Stimulated activated CD4-positive, alpha-beta T cell treated with anti-CD3 and anti-CD28 coated beads, Interleukin-15, amount 100 ng/mL, for 1 hour (primary cell): ENCODE measurements at regions not wholly inside any gene's neighbourhood (a gene's known extent, or its start where the extent isn't known, plus 50 kb on each side); places are given as distances from the start of the nearest gene placed in this dataset.
"Not testable (repeated sequence)": the region's sequence is repeated elsewhere in the genome, so short reads cannot be mapped to it uniquely, and the experiment has no call there.

Experiments used
- DNase-seq, 2 donors: peaks; one replicate each; pipeline ENCODE4 v3.0.0-alpha.2; 2020; ENCODE audit warnings: low read depth in 1 of 2, low spot score in 1 of 2

DNA sequence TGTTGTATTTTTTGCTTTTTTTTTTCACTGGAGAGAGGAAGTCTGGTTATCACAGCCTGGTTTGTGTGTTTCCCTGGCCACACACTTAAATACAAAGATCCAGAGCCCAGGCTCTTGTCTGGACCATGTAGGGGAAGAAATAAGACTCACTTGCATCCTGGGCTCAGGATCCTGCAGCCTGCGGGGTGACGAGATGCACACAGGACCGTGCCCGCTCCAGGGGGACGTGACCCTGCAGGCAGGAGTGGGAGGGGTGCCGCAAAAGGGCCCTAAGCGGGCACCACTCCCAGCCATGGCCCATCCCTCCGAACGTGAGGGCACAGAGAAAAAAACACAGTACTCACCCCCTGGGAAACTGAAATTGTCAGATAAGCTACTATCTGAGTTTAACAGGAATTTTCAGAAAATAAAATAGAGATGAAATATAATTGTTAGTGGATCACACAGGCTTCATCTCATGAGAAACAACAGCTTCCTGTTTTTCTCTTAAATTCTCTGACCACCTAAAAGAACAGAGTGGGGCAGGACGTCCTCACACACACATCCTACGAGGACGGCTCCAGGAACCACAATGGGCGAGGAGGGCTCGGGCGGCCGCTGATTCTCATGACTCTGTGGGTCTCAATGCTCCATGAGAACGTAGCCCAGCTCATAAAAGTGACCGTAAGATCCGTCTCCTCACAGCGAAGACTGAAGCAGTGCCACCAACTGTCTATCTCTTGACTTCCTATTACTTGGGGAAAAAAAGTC lies 142.6 kb upstream of the ALKAL2 start:
- DNase-seq, result no peak

DNA sequence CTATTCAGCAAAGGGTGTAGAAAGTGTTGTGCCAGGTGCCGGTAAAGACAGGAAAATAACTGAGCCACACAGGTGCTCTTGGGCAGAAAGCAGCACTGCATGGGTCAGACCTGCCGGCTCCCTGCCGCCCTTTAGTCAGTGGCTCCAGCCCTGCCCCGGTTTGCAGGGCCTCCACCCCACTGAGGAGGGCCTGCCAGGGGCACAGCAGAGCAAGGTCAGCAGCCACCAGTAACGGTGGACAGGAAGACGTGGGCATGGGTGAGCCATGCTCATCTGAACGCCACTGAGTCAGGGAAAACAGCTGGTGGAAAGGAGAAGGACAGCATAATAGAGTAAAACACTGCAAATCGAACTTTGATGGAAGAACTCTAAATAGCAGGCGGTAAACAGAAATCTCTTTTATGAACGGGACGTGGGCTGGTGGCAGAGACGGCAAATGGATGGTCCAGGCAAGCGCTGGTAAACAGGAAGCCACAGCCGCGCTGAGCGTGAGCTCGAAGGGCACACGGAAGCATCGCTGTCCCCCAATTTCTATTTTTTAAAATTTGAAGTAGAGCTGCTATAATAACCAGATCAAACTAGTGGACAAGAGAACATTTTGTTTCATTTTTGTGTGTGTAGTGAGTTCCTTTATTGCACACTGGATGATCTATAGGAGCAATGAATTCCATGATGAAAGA lies 141.8 kb upstream of the ALKAL2 start:
- no peak for DNase-seq

DNA sequence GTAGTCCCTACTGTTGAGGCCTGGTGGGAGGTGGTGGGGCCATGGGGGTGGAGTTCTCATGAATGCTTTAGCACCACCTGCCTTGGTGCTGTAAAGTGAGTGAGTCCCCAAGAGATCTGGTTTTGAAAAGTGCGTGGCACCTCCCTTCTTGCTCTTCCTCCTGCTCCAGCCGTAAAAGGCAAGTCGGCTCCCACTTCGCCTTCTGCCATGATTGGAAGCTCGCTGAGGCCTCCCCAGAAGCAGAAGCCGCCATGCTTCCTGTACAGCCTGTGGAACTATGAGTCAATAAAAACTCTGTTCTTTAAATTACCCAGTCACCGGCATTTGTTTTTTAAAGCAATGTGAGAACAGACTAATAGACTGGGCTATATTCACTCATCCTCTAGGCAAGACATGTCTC lies 141.3 kb upstream of the ALKAL2 start:
- DNase-seq, result no peak

DNA sequence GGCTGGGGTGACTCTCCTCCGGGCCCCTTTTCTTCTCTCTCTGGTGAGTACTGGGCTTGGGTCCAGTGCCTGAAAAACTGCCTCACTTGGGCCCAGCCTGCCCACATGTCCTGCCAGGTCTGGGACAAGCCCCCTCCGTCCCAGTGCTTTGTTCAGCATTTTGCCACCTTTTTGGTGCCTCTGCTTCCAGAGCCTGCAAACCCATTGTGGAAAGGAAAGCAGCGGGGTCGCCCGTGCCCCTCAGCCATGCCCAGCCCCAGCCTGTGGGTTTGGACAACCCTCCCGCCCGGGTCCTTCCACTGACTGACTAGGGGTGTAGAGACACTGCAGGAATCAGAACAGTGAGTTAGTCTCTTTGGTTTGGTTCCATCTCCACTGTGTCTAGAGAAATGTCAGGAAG lies 140.7 kb upstream of the ALKAL2 start:
- DNase-seq, result no peak

DNA sequence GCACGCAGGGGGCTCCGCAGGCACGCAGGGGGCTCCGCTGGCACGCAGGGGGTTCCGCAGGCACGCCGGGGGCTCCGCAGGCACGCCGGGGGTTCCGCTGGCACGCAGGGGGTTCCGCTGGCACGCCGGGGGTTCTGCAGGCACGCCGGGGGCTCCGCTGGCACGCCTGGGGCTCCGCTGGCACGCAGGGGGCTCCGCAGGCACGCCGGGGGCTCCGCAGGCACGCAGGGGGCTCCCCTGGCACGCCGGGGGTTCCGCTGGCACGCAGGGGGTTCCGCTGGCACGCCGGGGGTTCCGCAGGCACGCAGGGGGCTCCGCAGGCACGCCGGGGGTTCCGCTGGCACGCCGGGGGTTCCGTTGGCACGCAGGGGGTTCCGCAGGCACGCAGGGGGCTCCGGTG lies 138.8 kb upstream of the ALKAL2 start:
- DNase-seq, result not testable (repeated sequence)

DNA sequence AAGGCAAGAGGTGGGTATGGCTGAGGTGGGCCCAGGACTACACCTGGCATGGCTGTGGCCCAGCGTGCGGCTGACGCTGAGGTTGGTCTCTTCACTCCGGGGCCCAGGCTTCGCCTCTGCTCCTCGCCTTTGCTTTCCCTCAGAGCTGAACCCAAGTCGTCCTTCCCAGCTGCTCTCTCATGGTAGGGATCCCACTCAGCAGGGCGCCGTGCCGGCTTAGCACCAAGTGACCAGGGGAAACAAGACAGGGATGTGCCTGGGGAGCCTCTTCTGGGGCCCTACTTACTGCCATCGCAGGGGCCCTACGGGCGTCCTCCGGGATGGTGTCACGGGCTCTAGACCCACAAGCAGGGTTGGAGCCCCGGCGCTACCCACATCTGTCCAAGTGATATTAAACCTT lies 138.1 kb upstream of the ALKAL2 start:
- no peak for DNase-seq

DNA sequence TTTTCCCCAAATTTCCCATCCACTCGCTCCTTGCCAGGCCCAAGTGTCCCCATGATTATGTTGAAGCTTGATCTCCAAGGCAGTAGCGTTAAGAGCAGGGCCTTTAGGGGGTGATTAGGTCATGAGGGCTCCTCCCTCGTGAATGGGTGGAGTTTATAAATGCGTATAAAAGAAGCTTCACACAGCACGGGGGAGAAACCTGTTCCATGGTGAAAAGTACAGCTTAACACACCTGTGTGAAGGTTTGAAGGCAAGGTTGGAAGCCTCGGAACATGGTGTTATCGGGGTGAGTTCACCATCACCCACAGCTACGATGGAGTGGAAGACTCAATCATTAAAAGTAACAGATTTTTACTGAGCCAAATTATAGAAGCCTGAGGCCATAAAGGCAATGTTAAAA lies 137.4 kb upstream of the ALKAL2 start:
- no peak for DNase-seq

DNA sequence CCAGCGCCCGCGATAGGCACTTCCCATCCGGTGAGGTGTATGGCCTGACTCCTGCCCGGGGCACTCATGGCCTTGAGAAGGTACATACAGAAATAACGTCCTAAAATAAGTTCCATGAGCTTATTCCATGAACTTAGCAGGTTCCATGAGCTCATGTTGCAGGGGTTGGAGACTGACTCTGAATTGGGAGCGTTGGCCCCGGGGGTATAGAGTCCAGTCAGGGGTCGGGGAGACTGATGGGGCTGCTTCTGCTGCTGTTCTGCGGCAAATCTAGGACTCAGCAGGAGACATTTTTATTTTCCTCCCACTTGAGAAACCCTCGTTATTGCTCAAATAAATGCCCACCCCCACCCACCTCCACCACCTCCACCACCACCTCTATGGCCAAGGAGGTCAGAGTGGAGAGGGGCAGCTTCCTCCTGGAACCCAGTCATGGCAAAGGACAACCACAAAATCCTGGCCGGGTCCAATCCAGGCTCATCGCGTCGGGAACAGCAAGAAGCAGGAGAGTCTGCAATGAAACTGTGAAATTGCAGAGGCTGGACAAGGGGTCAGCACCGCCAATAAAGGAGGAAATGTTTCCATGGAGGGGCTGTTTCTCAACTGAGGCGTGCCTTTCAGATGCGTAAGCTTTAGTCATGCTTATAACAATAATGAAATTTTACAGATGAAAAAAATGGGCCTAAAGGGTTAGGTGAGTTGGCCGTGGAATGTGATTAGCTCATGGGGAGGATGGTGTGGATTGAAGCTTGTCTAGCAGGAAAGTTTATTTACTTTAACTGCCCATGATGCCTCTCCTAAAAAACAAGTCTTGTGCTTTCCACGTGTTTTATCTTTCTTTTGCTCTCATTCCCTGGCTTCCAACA lies 136.6 kb upstream of the ALKAL2 start:
- DNase-seq, result no peak

DNA sequence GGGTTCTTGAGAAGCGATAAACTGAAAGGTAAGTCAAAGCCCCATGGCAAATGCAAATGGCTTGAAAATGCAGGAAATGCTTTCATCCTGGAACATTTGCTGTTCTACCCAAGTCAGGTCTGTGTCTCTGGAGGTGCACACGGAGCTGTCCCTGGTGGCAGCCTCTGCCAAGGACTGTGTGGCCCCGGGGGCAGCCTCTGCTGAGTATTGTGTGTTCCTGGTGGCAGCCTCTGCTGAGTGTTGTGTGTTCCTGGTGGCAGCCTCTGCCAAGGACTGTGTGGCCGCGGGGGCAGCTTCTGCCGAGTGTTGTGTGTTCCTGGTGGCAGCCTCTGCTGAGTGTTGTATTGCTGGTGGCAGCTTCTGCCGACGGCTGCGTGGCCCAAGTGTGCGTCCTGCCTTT lies 135.6 kb upstream of the ALKAL2 start:
- no peak for DNase-seq

DNA sequence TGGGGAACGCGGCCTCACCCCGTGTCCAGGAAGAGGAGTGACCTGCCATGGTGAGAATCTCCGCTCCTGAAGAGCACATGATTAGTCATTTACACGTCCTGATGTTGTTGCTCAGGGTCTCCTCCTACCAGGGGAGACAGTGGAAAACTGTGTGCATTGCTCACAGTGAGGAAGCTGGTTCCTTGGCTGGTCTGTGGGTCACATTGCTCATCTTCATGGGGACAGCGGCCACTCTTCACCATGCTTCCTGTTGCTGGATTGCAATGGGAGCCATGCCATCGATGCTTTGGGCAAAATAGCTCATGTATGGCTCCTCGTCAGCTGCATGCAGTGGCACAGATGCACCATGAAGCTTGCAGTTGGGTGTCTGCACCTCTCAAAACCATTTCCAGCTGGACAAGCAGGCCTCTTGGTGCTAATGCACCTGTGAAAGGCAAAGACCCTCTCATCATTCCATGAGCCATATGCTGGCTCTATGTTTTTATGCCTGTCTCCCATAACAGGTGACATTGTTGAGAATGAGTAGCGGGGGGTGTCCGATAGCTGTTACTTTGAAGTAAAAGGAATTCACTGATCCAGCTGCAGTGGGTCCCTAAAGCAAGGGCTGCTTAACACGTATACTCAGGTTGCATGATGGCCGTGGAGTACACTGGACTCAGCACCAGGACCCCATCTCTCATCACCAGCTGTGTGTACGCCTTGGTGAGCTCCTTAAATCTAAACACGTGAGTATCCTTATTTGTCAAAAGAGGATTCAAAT lies 135.0 kb upstream of the ALKAL2 start:
- DNase-seq, result no peak

DNA sequence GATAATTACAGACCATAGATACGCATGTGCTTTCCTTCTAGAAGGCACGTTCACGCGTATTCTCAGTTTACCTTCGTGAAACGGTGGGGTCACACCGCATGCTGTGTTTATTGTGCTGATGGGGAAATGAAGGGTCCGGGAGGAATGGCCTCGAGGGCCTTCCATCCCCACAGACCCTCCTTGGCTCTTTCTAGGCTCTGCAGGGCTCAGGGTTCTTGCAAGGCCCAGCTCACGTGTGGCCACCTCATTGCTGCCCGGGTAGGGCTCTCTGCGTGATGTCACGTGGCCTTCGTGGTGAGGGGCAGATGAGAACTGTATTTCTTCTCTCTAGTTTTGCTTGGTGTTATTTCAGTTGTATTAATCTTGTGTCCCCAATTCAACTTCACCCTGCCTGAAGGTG lies 133.5 kb upstream of the ALKAL2 start:
- DNase-seq, result no peak

DNA sequence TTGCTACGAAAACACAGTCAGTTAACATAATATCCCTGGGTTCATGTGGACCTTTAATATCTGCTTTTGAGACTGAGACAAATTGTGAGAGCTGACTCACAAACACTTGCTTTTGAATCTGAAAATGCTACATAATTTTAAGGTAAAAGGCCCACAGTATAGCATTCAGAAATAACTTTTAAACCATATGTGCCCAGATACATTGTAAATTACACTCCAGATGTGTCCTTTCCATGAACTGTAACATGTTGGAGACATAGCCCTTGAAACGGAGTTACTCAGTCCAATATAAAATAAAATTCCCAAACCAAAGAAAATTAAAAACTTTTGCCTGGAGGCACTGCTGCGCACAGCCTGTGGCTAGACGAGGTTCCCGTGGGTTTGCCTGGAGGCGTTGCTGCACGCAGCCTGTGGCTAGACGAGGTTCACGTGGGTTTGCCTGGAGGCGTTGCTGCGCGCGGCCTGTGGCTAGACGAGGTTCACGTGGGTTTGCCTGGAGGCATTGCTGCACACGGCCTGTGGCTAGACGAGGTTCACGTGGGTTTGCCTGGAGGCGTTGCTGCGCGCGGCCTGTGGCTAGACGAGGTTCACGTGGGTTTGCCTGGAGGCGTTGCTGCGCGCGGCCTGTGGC lies 131.9 kb upstream of the ALKAL2 start:
- DNase-seq, result no peak

DNA sequence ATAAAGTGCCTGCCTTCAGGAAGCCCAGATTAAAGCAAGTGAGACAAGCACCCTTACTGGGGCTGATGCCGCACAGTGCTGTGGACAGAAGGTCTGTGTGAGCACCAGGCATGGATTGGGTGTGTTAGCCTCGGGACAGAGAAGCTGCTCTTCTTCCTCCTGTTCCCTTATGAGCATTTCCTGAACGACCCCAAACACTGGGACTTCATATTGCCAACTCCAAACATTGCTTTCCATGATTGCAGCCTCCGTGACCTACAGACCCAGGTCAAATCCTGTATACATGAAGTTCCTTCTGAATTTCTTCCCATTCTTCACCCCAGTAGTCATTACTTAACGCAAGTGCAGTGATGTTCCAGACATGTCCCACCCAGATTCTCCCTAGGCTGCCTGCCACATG lies 129.8 kb upstream of the ALKAL2 start:
- no peak for DNase-seq

DNA sequence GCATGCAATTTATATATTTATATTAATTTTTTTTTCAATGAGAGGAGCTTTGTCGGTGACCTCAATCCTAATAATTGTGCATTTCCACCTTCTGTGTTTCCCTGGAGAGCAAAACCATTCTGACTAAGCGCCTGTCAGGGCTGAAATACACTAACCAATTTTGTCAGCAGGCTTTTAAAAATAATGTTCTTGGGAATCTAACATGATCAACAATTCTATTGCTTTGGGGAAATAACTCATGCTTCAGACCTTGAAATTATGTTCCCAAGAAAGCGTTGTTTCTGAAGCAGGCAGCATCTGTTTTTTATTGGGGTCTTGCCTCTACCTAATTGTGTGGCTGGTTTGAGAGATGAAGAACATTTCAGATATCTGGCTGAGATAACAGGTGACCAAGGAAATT lies 129.1 kb upstream of the ALKAL2 start:
- DNase-seq, result no peak

DNA sequence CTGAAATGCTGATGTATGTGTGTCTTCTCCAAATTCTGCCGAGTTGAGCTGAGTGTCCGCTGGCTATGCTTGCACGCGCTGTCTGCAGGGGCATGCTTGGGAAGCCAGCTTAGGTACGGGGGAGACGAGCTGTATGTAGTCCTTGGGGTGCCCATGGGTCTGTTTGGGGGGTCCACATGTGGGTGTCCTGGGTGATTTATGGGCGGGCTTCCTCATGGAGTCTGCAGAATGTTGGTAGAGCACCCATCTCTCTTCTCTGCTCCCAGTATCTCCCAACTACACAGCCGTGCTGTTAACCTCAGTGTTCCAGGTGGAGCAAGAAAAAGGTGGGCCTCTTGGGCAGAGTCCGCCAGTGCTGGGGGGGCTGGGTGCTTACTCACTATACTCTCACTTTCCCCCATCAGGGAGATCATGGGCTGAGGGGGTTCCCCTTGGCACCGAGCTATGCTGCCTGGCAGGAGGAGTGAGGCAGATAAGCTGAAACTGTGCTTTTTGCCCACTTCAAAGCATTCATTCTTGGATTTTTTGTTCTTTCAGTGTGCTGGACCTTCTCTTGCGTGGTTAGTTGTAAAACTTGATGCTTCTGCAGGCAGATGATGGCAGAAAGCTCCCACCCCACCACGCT lies 128.2 kb upstream of the ALKAL2 start:
- no peak for DNase-seq

DNA sequence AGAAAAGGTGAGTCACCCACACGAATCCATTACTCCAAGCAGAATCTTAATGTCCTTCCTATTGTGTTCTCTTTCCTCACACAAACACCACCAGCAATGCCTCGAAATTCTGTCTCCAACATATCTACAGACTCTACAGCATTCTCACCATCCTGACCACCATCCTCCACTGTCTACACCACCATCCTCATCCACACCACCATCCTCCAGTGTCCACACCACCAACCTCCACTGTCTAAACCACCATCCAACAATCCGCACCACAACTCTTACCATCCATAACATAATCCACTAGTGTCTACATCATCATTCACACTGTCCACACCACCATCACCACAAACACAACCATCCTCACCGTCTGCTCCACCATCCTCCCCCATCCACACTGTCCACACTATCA lies 121.6 kb upstream of the ALKAL2 start:
- DNase-seq, result no peak

DNA sequence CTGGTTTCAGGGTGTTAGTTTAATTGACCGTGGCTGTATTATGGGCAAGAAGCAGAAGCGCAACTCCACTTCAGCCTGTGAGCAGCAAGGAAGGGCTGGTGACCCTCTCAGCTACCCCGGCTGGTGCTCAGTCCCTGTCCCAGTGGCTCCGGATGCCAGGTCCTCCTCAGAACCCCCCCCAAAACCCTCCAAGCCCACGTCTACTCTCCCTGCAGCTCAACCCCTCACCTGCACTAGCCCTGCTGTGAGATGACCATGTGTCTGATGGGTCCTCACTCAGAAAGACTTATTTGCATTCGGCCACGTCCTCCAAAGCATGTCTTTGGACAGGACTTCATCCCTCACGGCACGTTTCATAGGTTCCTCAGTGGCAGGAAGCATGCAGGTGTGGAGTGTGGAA lies 119.7 kb upstream of the ALKAL2 start:
- DNase-seq, result no peak

DNA sequence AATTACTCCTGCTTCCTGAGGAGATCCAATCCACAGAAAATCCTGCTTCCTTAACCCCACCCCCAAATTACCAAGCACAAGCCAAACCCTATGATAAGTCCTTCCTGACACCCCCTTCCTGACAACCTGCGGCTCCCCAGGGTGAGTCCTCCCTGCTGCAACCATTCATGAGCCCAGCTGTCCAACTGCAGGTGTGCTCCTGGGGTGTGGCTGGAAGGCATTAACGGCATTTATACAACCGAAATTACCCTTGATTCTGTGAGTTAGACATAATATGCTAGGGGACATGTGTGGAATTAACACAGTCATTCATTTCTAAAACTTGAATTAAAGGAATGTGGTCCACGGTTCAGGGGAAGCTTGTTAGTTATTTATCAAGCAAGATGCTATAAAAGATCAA lies 119.0 kb upstream of the ALKAL2 start:
- no peak for DNase-seq

DNA sequence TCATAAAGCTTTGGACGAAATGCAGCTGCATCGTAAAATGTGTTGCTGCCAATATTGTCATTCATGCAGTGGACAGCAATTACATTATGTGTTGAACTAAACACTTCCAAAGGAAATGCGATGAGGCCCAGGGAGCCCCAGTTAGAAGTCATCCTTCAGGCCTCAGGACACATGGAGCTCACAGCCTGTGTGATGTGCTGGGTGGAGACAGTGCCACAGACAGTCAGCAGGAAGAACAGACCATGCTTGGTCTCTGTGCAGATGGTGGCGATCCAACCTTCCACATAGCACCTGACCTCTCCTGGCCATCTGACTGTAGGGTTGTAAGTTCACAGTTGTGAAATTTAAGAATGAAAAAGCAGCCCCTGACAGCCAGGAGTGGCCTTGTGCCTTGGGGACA lies 118.3 kb upstream of the ALKAL2 start:
- DNase-seq, result no peak

DNA sequence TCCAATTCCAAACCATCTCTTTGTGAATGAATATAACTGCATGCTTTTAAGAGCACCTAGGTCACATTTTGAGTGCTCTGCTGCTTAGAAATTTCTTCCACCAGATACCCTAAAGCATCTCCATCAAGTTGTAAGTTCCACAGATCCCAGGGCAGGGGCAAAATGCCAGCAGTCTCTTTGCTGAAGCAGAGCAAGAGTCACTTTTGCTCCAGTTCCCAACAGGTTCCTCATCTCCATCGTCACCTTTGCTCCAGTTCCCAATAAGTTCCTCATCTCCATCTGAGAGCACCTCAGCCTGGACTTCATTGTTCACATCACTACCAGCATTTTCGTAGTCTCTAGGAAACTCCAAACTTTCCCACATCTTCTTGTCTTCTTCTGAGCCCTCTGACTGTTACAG lies 116.7 kb upstream of the ALKAL2 start:
- DNase-seq, result no peak
